Uterus (tissue), 3 donors: ENCODE measurements at regions not wholly inside any gene's neighbourhood (a gene's known extent, or its start where the extent isn't known, plus 50 kb on each side); places are given as distances from the start of the nearest gene placed in this dataset.

ENCODE experiments used
- DNase-seq, 2 donors: peaks; one replicate each; pipeline ENCODE4 v3.0.0-alpha.2; 2019 to 2020
- H3K27ac ChIP-seq, 2 donors: fragments of 200-600 bp; sonication (generic); 1 replicate in 1 of 2; 2 replicates in 1 of 2; pipeline ENCODE4 v1.5.1; 2016 to 2018
- H3K27me3 ChIP-seq, 2 donors: fragments of 200-600 bp; sonication (generic); one replicate each; pipeline ENCODE4 v1.5.1; 2018 to 2019; ENCODE audit warnings: control low read depth in 1 of 2
- H3K36me3 ChIP-seq, 2 donors: fragments of 200-600 bp; sonication (generic); one replicate each; pipeline ENCODE4 v1.5.1; 2019; ENCODE audit warnings: control low read depth in 1 of 2
- H3K4me1 ChIP-seq, 2 donors: fragments of 200-600 bp; sonication (generic); one replicate each; pipeline ENCODE4 v1.5.1; 2018 to 2019; ENCODE audit warnings: control low read depth in 1 of 2
- H3K4me3 ChIP-seq, 2 donors: fragments of 200-600 bp; sonication (generic); 1 replicate in 1 of 2; 2 replicates in 1 of 2; pipeline ENCODE4 v1.5.1; 2018 to 2019; ENCODE audit warnings: mild to moderate bottlenecking in 1 of 2
- H3K9me3 ChIP-seq, 2 donors: fragments of 200-600 bp; sonication (generic); one replicate each; pipeline ENCODE4 v1.5.1; 2019; ENCODE audit warnings: control low read depth in 1 of 2
- CTCF ChIP-seq, 4 experiments: fragments of 200-600 bp in 2 of 4; fragments of 450-650 bp in 2 of 4; sonication (generic) in 2 of 4; IDR thresholded peaks; one replicate each; pipeline ENCODE4 v1.5.1; 2016 to 2019; ENCODE audit warnings: antibody characterized with exemption in 4 of 4, mild to moderate bottlenecking in 2 of 4, moderate library complexity in 1 of 4
- POLR2A ChIP-seq, 2 donors: fragments of 450-650 bp; IDR thresholded peaks; one replicate each; pipeline ENCODE4 v1.6.1; 2016; ENCODE audit warnings: antibody characterized with exemption in 2 of 2, mild to moderate bottlenecking in 1 of 2, moderate library complexity in 1 of 2
- intact Hi-C: fragments of 100-400 bp; cut with DNase I; formaldehyde crosslinking; loops from one replicate; pipeline ENCODE4 v1.15.1; 2023; ENCODE audit warnings: low total_unique reads
- donor health status: DM: yes; HTN: yes; CAD: no.

DNA sequence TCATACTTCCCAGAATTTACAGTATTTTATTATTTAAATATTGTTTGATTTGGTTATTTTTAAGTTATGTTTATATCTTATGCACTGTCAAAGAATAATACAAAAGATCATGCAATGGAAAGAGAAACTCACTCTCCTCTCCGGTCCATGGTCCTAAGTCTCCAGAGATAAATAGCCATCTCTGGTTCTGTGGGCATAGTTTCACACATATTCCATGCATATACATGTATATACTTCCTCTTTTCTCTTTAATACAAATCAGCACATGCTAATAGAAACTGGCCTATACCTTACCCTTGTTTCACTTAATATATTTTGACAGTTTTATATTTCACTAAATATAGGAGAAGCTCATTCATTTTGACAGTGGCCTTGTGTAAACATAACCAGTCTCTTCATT, 901.7 kb upstream of the CITED2 start:
- Histone ChIP-seq H3K4me1 (no peaks in the 10 kb centered on the region), H3K36me3 (no peaks in the 10 kb centered on the region), H3K9me3 (no peaks in the 10 kb centered on the region), H3K27me3 (no peaks in the 10 kb centered on the region), H3K4me3 (no peak overlapping the region), H3K27ac (no peak overlapping the region)
- intact Hi-C loops = no loop called here
- no peak for TF ChIP-seq CTCF (IDR thresholded peaks at IDR 0.05)
- no peak for TF ChIP-seq POLR2A (IDR thresholded peaks at IDR 0.05)
- DNase-seq = no peak

- Histone ChIP-seq H3K27ac (no peak overlapping the region), H3K9me3 (no peaks in the 10 kb centered on the region), H3K4me3 (no peak overlapping the region), H3K27me3 (no peaks in the 10 kb centered on the region), H3K36me3 (no peaks in the 10 kb centered on the region), H3K4me1 (no peaks in the 10 kb centered on the region)
- DNase-seq = no peak
- intact Hi-C loops = no loop called here
- TF ChIP-seq POLR2A (IDR thresholded peaks at IDR 0.05) (no peak), CTCF (IDR thresholded peaks at IDR 0.05) (no peak)
Observed at GRCh38 chr6:140275725-140276124, 901.3 kb upstream of the CITED2 start.

DNA sequence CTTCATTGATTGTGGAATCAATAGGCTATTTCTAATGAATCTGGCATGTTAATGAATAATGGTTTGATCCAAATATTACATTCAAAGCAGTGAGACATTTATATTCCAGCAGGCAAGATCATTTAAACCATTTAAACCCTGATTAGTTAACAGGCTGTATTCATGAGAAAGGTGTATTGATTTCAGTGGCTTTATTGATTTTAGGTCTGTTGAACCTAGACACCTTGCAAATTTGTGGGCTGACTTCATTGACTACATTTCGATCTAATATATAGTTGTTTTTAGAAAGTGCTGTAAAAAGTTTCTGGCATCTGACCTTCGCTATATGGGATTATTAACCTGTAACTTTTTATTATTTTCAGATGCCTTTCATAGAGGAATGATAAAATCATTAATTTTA, 900.1 kb upstream of the CITED2 start:
- no peak for DNase-seq
- Histone ChIP-seq H3K27me3 (no peaks in the 10 kb centered on the region), H3K4me3 (no peak overlapping the region), H3K36me3 (no peaks in the 10 kb centered on the region), H3K9me3 (no peaks in the 10 kb centered on the region), H3K27ac (no peak overlapping the region), H3K4me1 (no peaks in the 10 kb centered on the region)
- intact Hi-C loops = no loop called here
- no peak for TF ChIP-seq POLR2A (IDR thresholded peaks at IDR 0.05)
- TF ChIP-seq CTCF (IDR thresholded peaks at IDR 0.05) = no peak

DNA sequence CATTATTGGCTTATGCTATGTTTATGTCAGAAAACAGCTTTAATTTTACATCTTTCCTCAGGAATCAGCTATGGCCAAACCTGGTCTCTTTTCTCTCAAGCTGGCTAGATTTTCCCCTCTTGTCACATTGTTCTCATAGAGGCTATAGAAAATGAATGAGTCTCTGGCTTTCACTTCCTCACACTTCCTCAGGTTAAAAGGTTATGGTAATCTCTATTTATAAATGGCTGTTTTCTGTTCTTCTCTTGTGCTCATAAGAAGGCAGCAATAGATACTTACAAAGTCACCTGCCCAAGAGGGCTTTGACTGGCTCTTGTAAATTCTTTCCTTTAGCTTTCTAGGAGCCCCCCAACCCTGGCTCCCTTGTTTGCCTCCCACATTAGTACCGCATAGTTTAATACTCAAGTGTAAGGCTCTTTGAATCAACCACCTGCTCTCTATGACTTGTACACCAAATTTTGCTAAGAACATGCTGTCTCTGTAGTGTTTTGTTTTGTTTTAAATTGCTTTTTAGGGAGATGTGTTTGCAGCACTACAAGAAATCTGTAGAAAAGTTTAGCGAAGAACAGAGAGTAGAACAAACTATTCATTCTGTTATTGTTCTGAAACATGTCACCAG, 897.4 kb upstream of the CITED2 start:
- TF ChIP-seq POLR2A (IDR thresholded peaks at IDR 0.05) = no peak
- TF ChIP-seq CTCF (IDR thresholded peaks at IDR 0.05) = no peak
- Histone ChIP-seq H3K9me3 (no peaks in the 10 kb centered on the region), H3K4me3 (no peak overlapping the region), H3K4me1 (no peaks in the 10 kb centered on the region), H3K27ac (no peak overlapping the region), H3K27me3 (no peaks in the 10 kb centered on the region), H3K36me3 (no peaks in the 10 kb centered on the region)
- no peak for DNase-seq
- intact Hi-C loops = no loop called here

DNA sequence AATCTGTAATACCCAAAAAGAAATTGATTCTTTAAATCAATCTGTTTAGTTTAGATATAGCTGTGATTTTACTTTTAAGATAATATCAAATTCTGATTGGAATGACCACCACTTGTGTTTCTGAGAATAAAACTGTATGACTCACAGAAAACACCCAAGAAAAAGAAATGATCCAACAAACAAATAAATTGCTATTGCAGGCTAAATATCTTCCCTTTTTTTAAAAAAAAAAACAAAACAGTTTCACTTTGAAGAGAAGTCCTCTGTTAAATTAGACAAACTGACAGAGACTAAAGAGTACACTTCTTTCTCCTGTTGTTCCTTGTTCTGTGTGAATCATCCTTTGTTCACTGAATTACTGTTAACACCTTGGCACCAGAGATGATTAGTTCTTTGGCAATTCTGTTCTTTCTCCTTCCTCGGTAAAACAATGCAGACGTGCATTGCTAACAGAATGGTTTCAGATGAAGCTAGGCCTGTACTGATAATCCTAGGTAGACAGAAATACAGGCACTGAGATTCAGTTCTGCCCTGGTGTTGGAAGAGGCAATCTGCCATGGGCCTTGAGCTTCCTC, 895.2 kb upstream of the CITED2 start:
- no peaks in the 10 kb centered on the region for H3K9me3 ChIP-seq
- intact Hi-C loops = no loop called here
- DNase-seq = no peak
- no peaks in the 10 kb centered on the region for H3K4me1 ChIP-seq
- no peak for TF ChIP-seq POLR2A (IDR thresholded peaks at IDR 0.05)
- no peak for TF ChIP-seq CTCF (IDR thresholded peaks at IDR 0.05)
- no peak overlapping the region for H3K4me3 ChIP-seq
- H3K36me3 ChIP-seq = no peaks in the 10 kb centered on the region
- no peak overlapping the region for H3K27ac ChIP-seq
- H3K27me3 ChIP-seq = no peaks in the 10 kb centered on the region
